NCI-H2107 treated with DMSO at 0.1 percent for 48 hours (cell line): ENCODE measurements at regions not wholly inside any gene's neighbourhood (a gene's known extent, or its start where the extent isn't known, plus 50 kb on each side); places are given as distances from the start of the nearest gene placed in this dataset.

ENCODE experiments used
- DNase-seq: peaks from one replicate; lab custom pipeline; 2025; ENCODE audit not compliant: unreplicated experiment; lab: John Stamatoyannopoulos, UW

DNA sequence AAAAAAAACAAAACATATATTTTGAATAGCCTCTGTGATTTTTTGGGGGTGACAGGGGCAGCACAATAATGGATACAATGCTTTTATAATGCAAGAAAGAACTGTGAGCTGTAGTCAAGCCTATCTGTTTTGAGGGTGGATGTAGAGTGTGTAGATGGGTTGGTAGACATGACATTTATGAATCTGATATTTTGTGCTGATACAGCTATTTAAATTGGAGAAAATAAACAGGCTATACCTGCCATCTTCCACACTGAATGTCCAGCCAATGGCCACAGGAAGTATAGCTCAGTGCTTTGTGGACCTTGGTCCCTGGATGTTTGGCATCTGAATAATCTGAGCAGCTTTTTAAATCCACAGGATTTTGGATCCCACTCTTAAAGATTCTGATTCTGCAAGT is 175.0 kb downstream of the NEDD1 start:
- no peak for DNase-seq

DNA sequence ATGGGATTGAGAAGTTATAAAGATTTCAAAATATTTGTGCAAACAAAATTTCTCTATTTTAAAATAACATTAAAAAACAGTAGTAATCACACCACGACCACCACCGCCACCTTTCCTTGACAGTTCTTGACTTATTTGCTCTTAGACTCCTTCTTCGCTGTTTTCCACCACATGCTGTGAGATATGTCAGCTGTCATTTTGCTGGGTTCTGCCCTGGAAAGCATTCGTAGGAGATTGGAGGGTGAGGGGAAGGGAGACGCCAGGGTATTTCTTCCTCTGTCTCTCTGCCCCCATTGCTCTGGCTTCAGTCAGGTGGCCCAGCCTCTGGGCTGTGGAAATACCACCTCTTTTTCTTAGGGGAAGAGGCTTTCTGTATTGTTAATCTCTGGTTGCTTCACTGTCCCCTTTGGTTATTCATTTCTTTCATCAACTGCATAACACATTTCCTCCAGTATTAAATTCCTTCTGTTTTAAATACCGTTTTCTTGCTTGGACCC is 186.2 kb downstream of the NEDD1 start:
- no peak for DNase-seq

GRCh38 chr12:97097734-97098133 is 190.7 kb downstream of the NEDD1 start:
- DNase-seq: no peak

- no peak for DNase-seq
Measured at GRCh38 chr12:97109441-97109840, 202.4 kb downstream of the NEDD1 start.

DNA sequence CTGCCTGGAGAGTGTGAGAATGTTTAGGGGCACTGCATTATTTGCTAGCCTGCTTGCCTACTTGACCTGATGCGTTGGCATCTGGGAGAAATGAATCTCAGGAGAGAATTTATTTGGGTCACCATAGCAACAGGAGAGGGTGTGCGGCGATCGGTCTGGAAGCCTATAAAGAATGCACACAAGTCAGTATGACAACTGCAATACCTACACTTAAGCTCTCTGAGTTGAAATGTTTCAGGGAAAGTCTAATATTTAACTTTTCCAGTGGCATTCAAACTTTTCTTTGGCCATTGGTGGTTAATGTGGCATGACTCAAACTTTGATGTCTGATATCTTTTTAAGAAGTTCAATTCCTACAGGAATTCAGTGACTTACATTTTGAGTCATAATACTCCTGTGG is 205.1 kb downstream of the NEDD1 start:
- DNase-seq: no peak

DNA sequence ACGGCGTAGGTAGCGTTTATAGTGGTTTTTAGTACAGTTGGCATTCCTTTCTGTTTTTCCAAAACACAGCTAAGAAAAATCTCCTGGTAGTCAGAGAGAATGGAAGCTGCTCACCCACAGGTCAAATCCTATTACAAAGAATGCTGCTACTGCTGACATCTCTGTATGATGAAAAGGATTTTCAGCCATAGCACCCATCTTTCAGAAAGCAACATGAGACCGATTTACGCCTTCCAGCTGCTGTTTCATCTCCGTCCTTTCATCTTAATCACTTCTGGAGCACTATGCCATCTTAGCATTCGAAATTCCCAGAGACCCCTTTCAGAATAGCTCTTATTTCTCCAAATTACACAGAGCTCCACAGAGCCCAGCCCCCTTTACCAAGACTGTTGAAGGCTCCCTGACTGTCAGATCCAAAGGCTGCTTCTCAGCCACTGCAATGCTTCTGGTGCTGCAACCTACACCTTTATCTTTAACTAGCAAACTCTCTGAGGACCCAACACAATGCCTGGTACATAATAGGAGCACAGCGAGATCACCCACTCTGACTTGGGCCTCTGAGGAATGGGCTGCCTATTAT is 211.8 kb downstream of the NEDD1 start:
- DNase-seq: no peak

GRCh38 chr12:97127061-97127460 is 220.0 kb downstream of the NEDD1 start:
- DNase-seq: no peak

GRCh38 chr12:97131220-97131981 is 224.3 kb downstream of the NEDD1 start:
- DNase-seq: no peak

GRCh38 chr12:97132270-97132669 is 225.2 kb downstream of the NEDD1 start:
- DNase-seq: no peak

DNA sequence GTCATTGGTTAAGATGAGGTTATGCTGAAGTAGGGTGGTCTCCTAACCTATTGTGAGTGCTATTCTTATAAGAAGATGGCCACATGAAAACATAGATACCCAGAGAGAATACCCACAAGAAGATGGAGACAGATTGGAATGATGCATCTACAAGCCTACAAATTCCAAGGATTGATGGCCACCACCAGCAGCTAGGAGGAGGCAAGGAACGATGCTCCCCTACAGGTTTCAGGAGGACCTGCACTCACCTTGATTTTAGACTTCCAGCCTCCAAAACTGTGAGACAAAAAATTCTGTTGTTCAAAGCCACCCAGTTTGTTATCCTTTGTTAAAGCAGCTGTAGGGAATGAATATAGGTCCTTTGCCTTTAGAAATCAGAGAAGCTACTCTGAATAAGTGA is 227.4 kb downstream of the NEDD1 start:
- no peak for DNase-seq

DNA sequence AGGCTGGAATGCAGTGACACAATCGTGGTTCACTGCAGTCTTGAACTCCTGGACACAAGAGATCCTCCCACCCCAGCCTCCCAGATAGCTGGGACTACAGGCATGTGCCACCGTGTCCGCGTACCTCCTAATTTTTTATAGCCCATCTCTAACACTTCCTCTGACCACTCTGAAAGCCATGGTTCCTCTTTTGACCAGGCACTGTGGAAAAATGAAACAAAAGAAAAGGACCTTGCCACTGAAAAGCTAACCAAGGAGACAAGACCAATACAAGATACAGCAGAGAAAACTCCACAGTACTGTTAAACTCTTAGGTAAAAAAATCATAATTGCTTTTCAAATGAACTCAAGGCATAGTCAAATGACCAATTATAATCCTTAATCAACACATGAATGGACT is 233.3 kb downstream of the NEDD1 start:
- no peak for DNase-seq

DNA sequence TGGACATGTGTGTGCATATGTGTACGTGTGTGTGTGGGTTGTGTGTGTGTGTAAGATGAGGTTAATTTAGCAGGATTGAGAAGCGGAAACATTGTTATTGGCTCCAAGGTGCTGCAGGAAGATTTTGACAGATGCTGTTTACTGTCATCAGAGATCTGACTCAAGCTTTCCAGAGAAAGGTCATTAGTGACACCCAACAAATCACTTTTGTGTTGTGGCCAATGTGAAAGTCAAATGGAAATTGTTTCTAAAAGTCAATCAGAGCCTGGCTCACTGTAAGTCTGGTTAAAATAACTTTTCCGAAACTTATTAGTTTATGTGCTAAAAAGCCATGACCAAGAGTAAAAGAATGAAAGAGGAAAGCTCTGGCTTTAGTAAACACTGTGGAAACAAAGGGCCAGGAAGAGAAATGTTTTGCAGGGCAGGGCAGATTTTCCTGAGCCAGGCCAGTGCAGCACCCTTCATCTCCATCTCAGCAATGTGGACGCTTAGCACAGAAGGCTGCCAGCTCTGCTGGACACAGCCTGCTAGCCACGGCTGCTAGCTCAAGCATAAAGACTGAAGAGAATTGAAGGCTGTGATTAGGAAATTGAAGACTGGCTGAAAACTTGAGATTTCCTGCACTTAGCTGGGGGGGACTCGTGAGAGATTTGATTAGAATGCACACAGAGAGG is 235.8 kb downstream of the NEDD1 start:
- DNase-seq: no peak

- DNase-seq: peak; percentile 95
Measured at GRCh38 chr12:97148941-97149559, 242.0 kb downstream of the NEDD1 start.

DNA sequence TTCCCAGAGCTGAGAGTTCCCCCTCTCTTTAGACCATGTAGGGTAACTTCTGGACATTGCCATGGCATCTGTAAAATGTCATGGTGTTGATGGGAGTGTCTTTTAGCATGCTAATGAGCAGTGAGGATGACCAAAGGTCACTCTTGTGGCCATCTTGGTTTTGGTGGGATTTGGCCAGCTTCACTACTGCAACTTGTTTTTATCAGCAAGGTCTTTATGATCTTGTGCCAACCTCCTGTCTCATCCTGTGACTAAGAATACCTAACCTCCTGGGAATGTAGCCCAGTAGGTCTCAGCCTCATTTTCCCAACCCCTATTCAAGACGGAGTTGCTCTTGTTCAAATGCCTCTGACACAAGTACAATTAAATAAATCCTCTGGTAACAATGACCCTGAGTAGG is 244.4 kb downstream of the NEDD1 start:
- no peak for DNase-seq

- no peak for DNase-seq
Measured at GRCh38 chr12:97159377-97159776, 252.3 kb downstream of the NEDD1 start.

- DNase-seq: no peak
Measured at GRCh38 chr12:97160277-97160676, 253.2 kb downstream of the NEDD1 start.

- no peak for DNase-seq
Measured at GRCh38 chr12:97162173-97162572, 255.1 kb downstream of the NEDD1 start.

DNA sequence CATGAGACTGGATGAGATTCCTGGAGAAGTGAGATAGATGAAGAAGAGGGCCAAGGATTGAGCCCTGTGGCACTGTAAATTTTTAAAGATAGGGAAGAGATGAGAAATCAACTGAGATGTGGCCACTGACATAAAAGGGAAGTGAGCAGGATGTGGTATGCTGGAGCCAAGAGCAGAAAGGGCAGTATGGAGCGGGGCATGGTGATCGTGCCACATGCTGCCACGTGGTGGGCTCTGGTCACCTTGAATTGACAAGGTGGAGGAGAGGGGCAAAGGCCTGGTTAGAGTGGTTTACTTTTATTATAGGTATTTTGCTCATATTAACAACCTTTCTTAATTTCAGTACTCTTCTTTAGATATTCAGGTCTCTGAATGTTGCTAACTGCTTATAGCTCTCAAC is 257.9 kb downstream of the NEDD1 start:
- DNase-seq: no peak

DNA sequence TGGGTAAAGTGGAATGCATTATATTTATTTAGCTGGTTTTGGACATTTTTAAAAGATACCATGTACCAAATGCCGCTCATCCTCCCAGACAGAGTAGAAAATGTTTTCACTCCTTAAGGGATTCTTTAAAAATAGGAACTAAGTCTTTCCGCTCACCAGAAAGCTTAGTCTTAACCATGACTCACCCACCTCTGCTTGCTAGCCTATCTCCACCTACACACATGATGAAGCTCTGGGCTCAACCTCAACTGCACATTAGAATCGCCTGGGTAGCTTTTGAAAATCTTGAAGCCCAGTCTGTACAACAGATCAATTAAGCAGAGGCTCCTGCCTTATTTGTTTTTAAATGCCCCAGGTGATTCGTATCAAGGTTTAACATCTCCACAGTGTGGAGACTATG is 260.5 kb downstream of the NEDD1 start:
- DNase-seq: no peak

DNA sequence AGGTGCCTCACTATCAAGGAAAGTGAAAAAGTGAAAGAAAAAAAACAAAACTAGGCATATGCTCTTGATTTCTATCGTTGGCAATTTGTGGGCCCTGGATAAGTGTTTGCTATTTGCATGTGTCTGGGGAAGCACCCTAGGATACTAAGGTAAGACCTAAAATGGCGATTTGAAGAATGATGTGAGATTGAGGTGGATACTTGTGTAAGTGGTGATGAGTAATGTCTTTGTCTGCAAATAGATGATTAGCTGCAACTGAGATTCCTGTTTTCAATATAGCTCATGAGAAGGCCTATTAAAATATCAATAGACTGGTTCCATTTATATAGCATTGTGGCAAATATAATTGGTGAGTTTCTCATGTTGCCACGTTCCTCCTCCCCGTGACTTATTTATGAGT is 261.7 kb downstream of the NEDD1 start:
- DNase-seq: no peak

GRCh38 chr12:97169889-97170567 is 263.0 kb downstream of the NEDD1 start:
- no peak for DNase-seq
